OCI-LY1 (cell line): ENCODE measurements at regions not wholly inside any gene's neighbourhood (a gene's known extent, or its start where the extent isn't known, plus 50 kb on each side); places are given as distances from the start of the nearest gene placed in this dataset.

Experiments
- H2AFZ ChIP-seq: fragments of 200-600 bp; sonication (generic), shearing (Covaris generic); 2 replicates; pipeline ENCODE4 v1.6.0; 2014; ENCODE audit warnings: antibody characterized with exemption, mild to moderate bottlenecking, low read length
- H3F3A ChIP-seq: fragments of 200-600 bp; sonication (generic), shearing (Covaris generic); 2 replicates; pipeline ENCODE4 v1.6.0; 2014; ENCODE audit warnings: mild to moderate bottlenecking, antibody characterized with exemption, low read length, moderate library complexity; ENCODE audit not compliant: insufficient read depth
- H3K27ac ChIP-seq: fragments of 200-600 bp; sonication (generic); 2 replicates; pipeline ENCODE4 v1.5.1; 2014; ENCODE audit warnings: low read length, mixed run types, mild to moderate bottlenecking, low read depth; ENCODE audit not compliant: poor library complexity, severe bottlenecking
- H3K27me3 ChIP-seq: fragments of 200-600 bp; sonication (generic); 2 replicates; pipeline ENCODE4 v1.6.0; 2014; ENCODE audit warnings: antibody characterized with exemption, mild to moderate bottlenecking, low read length, moderate library complexity; ENCODE audit not compliant: insufficient read depth
- H3K36me3 ChIP-seq: fragments of 200-600 bp; sonication (generic); 2 replicates; pipeline ENCODE4 v1.6.1; 2014; ENCODE audit warnings: mild to moderate bottlenecking, antibody characterized with exemption, low read length, moderate library complexity, mixed read lengths; ENCODE audit not compliant: insufficient read depth
- H3K4me1 ChIP-seq: fragments of 200-600 bp; sonication (generic); 2 replicates; pipeline ENCODE4 v1.5.1; 2014; ENCODE audit warnings: mild to moderate bottlenecking, low read length, moderate library complexity; ENCODE audit not compliant: insufficient read depth, severe bottlenecking
- H3K4me2 ChIP-seq: fragments of 200-600 bp; sonication (generic), shearing (Covaris generic); 2 replicates; pipeline ENCODE4 v1.6.1; 2014; ENCODE audit warnings: low read length
- H3K4me3 ChIP-seq: fragments of 200-600 bp; sonication (generic); 2 replicates; pipeline ENCODE4 v1.5.1; 2014; ENCODE audit warnings: low read length, low read depth, mild to moderate bottlenecking, mixed read lengths; ENCODE audit not compliant: poor library complexity, severe bottlenecking
- H3K79me2 ChIP-seq: fragments of 200-600 bp; shearing (Covaris generic); 2 replicates; pipeline ENCODE4 v1.6.1; 2016; ENCODE audit warnings: mixed run types, low read length, mixed read lengths; ENCODE audit not compliant: insufficient read depth
- H3K9ac ChIP-seq: fragments of 200-600 bp; sonication (generic), shearing (Covaris generic); 2 replicates; pipeline ENCODE4 v1.6.1; 2014; ENCODE audit warnings: mild to moderate bottlenecking, low read length, mixed read lengths
- H3K9me2 ChIP-seq: fragments of 200-600 bp; sonication (generic), shearing (Covaris generic); 2 replicates; pipeline ENCODE4 v1.6.1; 2014; ENCODE audit warnings: low read depth, mild to moderate bottlenecking, low read length, mixed read lengths
- H3K9me3 ChIP-seq: fragments of 200-600 bp; shearing (Covaris generic); 2 replicates; pipeline ENCODE4 v1.6.1; 2014; ENCODE audit warnings: low read length, mixed read lengths
- H4K20me1 ChIP-seq: fragments of 200-600 bp; sonication (generic), shearing (Covaris generic); 2 replicates; pipeline ENCODE4 v1.6.0; 2016; ENCODE audit warnings: mild to moderate bottlenecking, low read length; ENCODE audit not compliant: insufficient read depth
- EZH2 ChIP-seq: fragments of 200-600 bp; sonication (generic), shearing (Covaris generic); IDR thresholded peaks from 2 replicates; pipeline ENCODE4 v1.8.0; 2017; ENCODE audit warnings: borderline replicate concordance, mixed run types, mild to moderate bottlenecking, antibody characterized with exemption, low read length, moderate library complexity, mixed read lengths
- TF ChIP-seq, protein P1 (sequence below): fragments of 200-600 bp; sonication (generic), shearing (Covaris generic); IDR thresholded peaks from 2 replicates; pipeline ENCODE4 v1.5.1; 2017; ENCODE audit warnings: mild to moderate bottlenecking, antibody characterized with exemption, low read length, moderate library complexity, mixed read lengths

DNA sequence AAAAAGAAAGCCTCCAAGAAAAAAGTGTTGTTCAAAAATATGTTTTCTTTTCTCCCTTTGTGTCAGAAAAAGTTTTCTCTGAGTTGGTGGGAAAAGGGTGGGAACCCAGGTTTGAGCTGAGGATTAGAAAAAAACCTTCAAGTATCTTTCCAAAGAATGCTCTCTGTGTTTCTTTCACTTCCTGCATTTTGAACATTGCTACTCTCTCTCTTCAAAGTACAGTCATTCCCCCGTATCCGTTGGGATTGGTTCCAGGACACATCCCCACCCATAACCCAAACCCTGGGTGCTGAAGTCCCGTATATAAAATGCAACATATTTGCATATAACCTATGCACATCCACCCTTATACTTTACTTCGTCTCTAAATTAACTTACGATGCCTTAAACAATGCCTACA lies 139.6 kb downstream of the TMCO5A start:
- Histone ChIP-seq H2AFZ (no peak overlapping the region), H3F3A (no peaks in the 10 kb centered on the region), H3K4me2 (peak overlapping the region; percentile 72), H3K27ac (peak overlapping the region; percentile 97), H3K9ac (peak overlapping the region; percentile 81), H3K79me2 (no peaks in the 10 kb centered on the region), H3K4me1 (peaks cover 98% of the 10 kb centered on the region), H3K36me3 (no peaks in the 10 kb centered on the region), H3K27me3 (no peaks in the 10 kb centered on the region), H4K20me1 (no peaks in the 10 kb centered on the region), H3K4me3 (peak overlapping the region; percentile 58), H3K9me2 (no peaks in the 10 kb centered on the region), H3K9me3 (no peaks in the 10 kb centered on the region)
- TF ChIP-seq, protein P1, sequence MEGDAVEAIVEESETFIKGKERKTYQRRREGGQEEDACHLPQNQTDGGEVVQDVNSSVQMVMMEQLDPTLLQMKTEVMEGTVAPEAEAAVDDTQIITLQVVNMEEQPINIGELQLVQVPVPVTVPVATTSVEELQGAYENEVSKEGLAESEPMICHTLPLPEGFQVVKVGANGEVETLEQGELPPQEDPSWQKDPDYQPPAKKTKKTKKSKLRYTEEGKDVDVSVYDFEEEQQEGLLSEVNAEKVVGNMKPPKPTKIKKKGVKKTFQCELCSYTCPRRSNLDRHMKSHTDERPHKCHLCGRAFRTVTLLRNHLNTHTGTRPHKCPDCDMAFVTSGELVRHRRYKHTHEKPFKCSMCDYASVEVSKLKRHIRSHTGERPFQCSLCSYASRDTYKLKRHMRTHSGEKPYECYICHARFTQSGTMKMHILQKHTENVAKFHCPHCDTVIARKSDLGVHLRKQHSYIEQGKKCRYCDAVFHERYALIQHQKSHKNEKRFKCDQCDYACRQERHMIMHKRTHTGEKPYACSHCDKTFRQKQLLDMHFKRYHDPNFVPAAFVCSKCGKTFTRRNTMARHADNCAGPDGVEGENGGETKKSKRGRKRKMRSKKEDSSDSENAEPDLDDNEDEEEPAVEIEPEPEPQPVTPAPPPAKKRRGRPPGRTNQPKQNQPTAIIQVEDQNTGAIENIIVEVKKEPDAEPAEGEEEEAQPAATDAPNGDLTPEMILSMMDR = no peak
- TF ChIP-seq EZH2 = no peak

DNA sequence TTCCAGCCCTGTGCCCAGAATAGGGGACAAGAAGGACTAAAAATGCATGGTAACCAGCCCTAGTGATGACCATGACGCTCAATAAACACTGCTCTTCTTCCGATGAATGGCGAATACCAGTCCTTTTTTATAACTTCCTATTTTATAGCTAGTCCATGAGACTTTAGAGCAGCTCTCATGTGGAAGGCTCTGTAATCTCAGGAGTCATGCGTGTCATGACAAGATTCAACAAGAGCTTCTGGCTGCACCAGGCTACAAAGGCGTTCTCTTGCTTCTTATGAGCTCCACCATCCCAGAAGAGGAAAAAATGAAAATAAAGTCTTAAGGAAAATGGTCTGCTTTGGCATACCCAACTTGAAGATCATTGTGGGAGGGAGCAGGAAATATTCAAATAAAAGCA lies 141.0 kb downstream of the TMCO5A start:
- Histone ChIP-seq H3K4me2 (peak overlapping the region; percentile 72), H3K9me3 (no peaks in the 10 kb centered on the region), H3K4me1 (peaks cover 98% of the 10 kb centered on the region), H2AFZ (no peak overlapping the region), H3K79me2 (no peaks in the 10 kb centered on the region), H3K9me2 (no peaks in the 10 kb centered on the region), H3K9ac (peak overlapping the region; percentile 54; the same call in 1 of the 2 replicates), H4K20me1 (no peaks in the 10 kb centered on the region), H3F3A (no peaks in the 10 kb centered on the region), H3K36me3 (no peaks in the 10 kb centered on the region), H3K27ac (peak overlapping the region; percentile 97), H3K27me3 (no peaks in the 10 kb centered on the region), H3K4me3 (peak overlapping the region; percentile 43)
- TF ChIP-seq EZH2 = no peak
- TF ChIP-seq, protein P1 = no peak

DNA sequence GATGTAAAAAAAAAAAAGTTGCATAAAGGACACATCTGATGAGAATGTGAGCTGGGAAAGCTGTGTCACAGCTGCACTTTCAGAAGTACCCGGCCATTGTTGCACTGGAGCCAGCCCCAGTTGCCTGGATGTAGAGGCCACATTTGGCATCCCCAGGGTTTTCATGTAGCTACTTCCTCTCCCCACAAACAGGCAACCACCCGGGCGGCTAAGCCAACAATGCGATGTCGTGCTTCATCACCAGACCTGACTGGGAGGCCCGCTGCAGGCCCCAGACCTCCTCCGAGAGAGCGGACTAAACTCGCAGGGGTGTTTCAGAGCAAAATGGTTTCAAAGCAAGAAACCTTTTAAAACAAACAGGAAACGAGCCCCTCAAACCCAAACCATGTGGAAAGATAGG lies 142.3 kb downstream of the TMCO5A start:
- no peaks in the 10 kb centered on the region for H3K36me3 ChIP-seq
- H4K20me1 ChIP-seq = no peaks in the 10 kb centered on the region
- peaks cover 88% of the 10 kb centered on the region for H3K4me1 ChIP-seq
- H3K79me2 ChIP-seq = no peaks in the 10 kb centered on the region
- peak overlapping the region; percentile 43 for H3K4me3 ChIP-seq
- H2AFZ ChIP-seq = peak overlapping the region; percentile 8; the same call in 1 of the 2 replicates
- no peaks in the 10 kb centered on the region for H3F3A ChIP-seq
- no peaks in the 10 kb centered on the region for H3K27me3 ChIP-seq
- peak overlapping the region; percentile 54 for H3K9ac ChIP-seq
- no peak for TF ChIP-seq EZH2
- TF ChIP-seq, protein P1 = no peak
- no peaks in the 10 kb centered on the region for H3K9me3 ChIP-seq
- no peaks in the 10 kb centered on the region for H3K9me2 ChIP-seq
- H3K27ac ChIP-seq = peak overlapping the region; percentile 97
- H3K4me2 ChIP-seq = peak overlapping the region; percentile 72
